GM10266 (cell line): ENCODE measurements at regions not wholly inside any gene's neighbourhood (a gene's known extent, or its start where the extent isn't known, plus 50 kb on each side); places are given as distances from the start of the nearest gene placed in this dataset.

Experiments
- DNase-seq: peaks from one replicate; pipeline ENCODE4 v3.0.0; 2012; ENCODE audit errors: extremely low spot score
- TF ChIP-seq, protein P1 (sequence below): IDR thresholded peaks from 2 replicates; pipeline ENCODE4 v1.5.1; 2012; ENCODE audit warnings: mild to moderate bottlenecking, low read depth; ENCODE audit not compliant: control insufficient read depth, insufficient read depth; ENCODE audit errors: missing control alignments

DNA sequence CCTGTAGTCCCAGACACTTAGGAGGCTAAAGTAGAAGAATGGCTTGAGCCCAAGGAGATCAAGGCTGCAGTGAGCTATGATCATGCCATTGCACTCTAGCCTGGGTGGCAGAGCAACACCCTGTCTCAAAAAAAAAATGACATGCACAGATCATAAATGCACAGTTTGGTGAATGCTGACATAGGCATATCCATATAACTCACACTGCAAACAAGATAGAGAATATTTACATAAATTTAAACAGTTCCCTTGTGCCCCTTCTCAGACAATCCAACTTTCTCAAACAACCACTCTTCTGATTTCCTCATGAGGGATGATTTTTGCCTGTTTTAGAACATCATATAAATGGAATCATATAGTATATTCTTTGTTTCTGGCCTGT lies 88.7 kb upstream of the CAST start:
- TF ChIP-seq, protein P1, sequence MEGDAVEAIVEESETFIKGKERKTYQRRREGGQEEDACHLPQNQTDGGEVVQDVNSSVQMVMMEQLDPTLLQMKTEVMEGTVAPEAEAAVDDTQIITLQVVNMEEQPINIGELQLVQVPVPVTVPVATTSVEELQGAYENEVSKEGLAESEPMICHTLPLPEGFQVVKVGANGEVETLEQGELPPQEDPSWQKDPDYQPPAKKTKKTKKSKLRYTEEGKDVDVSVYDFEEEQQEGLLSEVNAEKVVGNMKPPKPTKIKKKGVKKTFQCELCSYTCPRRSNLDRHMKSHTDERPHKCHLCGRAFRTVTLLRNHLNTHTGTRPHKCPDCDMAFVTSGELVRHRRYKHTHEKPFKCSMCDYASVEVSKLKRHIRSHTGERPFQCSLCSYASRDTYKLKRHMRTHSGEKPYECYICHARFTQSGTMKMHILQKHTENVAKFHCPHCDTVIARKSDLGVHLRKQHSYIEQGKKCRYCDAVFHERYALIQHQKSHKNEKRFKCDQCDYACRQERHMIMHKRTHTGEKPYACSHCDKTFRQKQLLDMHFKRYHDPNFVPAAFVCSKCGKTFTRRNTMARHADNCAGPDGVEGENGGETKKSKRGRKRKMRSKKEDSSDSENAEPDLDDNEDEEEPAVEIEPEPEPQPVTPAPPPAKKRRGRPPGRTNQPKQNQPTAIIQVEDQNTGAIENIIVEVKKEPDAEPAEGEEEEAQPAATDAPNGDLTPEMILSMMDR, result no peak
- DNase-seq, result no peak

DNA sequence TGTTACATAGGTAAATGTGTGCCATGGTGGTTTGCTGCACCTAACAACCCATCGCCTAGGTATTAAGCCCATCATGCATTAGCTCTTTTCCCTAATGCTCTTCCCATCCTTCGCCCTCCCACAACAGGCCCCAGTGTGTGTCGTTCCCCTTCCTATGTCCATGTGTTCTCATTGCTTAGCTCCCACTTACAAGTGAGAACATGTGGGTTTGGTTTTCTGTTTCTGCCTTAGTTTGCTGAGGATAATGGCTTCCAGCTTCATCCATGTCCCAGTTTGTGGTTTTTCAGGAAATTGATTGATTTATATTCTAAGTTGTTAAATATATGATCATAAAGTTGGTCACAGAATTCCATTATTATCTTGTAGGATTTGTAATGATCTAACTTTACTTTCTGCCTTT lies 85.3 kb upstream of the CAST start:
- TF ChIP-seq, protein P1, result no peak
- DNase-seq, result no peak

DNA sequence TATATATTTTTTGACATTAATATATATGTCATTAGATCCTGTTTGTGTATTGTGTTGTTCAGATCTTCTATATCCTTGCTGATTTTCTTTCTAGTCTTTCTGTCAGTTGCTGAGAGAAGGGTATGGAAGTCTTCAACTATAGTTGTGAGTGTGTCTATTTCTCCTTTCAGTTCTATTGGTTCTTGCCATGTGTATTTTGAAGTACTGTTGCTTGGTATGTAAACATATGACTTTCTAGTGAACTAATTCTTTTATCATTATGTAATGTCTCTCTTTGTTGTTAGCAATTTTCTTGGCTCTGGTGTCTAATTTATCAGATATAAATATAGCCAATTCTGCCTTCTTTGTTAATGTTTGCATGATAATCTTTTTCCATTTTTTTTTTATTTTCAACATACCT lies 84.3 kb upstream of the CAST start:
- TF ChIP-seq, protein P1, result no peak
- DNase-seq, result no peak

DNA sequence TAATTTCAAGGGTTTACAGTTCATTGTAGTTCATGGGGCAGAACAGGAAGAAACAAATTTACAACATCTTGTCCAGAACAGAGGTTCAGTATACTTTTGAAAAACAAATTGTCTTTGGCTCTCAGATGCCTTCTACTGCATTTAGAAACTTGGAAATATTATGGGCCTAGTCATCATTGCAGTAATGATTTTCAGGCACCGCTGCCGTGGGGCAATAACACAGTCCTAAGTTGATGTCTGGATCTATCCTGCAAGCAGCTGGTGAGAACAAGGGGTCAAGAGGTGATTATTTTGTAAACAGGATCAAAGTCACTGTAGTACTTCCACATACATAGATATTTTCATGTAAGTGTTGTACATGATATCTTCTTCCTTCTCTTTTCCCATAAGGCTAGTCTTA lies 82.5 kb upstream of the CAST start:
- no peak for DNase-seq
- TF ChIP-seq, protein P1, result no peak

DNA sequence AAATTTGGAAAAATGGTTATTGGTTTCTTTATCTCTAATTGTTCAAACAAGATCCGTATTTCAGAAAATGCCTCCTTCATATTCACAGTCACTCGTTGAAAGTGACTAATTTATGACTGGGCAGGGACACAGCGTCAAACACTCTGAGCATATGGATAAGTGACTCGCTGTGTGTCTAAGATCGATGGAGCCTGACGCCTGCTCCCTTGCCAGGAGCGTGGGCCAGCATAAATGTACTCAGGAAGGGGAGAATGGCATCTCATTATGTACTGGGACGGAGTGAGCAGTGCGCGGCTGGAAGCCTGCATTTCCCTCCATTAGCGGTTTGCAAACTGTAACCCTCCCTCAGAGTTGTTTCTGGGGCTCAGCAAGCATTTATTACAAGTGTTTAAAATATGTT lies 79.8 kb upstream of the CAST start:
- TF ChIP-seq, protein P1, result no peak
- DNase-seq, result no peak

DNA sequence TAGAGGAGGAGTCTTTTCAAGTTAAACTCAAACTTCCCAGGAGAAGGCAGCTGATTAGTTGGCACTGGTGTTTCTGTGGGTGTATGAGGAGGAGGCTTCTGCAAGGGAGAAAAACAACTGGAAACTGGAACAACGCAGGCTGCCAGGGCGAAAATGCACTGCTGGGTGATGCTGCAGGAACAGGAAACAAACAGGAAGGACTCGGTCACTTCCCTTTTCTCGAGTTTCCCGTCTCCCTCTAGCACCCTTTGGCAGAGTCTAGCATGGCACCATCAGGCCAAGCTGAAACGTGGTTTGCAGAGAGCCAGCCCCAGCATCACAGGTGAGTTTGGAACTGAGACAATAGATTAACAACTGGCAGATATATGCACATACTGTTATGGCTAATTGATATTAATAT lies 77.5 kb upstream of the CAST start:
- DNase-seq, result no peak
- TF ChIP-seq, protein P1, result no peak

DNA sequence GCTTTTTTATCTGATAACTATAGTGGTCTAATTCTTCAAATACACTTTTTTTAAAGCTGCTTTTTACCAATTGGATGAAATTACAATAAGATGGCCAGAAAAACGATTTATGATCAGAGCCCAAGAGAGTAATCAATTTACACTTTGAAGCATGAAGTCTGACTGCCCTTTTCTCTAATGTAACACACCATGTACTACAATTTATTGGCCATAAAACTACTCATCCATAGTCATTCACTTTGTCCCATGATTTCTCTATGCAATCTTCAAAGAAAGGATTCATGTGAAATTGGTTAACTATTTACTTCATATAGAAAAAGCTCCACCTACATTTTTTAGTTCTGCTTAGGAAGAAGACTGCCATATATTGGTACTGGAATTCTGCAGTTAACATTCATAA lies 73.6 kb upstream of the CAST start:
- TF ChIP-seq, protein P1, result no peak
- DNase-seq, result no peak

DNA sequence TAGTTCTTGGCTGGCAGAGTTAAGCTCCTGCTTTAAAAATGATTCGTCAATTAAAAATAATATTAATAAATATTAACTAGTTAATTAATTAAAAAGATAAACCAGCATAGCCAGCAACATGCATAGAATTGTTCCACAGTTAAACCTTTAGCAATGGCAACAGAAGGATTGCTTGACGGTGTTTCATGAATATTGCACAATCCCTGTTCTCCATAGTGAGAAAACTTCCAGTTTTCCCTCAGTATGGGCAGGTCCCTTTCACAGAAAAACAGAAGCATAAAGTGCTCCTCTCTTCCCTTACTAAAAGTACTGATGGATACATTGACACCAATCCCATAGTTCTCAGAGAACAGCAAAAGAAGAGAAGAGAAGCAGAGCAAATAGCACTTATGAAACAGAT lies 71.4 kb upstream of the CAST start:
- TF ChIP-seq, protein P1, result no peak
- no peak for DNase-seq
